Left lung (tissue), 4 donors: ENCODE measurements at regions not wholly inside any gene's neighbourhood (a gene's known extent, or its start where the extent isn't known, plus 50 kb on each side); places are given as distances from the start of the nearest gene placed in this dataset.
"Not testable (repeated sequence)": the region's sequence is repeated elsewhere in the genome, so short reads cannot be mapped to it uniquely, and the experiment has no call there.

ENCODE experiments used
- ATAC-seq: fragments of 200-7000 bp; cut with Tn5 transposase; one replicate; pipeline ENCODE4 v1.9.1; 2020; ENCODE audit warnings: moderate library complexity
- DNase-seq, 4 donors: peaks; one replicate each; pipeline ENCODE4 v3.0.0-alpha.2; 2013 to 2020
- H3K27ac ChIP-seq, 2 donors: fragments of 200-600 bp; sonication (generic) in 1 of 2; one replicate each; pipeline versions ENCODE4 v1.5.0 to v1.8.0; 2020 to 2021
- H3K27me3 ChIP-seq, 2 donors: fragments of 200-600 bp; sonication (generic) in 1 of 2; one replicate each; pipeline versions ENCODE4 v1.5.0 to v1.8.0; 2020 to 2021
- H3K36me3 ChIP-seq, 2 donors: fragments of 200-600 bp; sonication (generic) in 1 of 2; one replicate each; pipeline versions ENCODE4 v1.5.0 to v1.8.0; 2020 to 2021
- H3K4me1 ChIP-seq, 2 donors: fragments of 200-600 bp; one replicate each; pipeline ENCODE4 v1.8.0; 2021
- H3K4me3 ChIP-seq, 2 donors: fragments of 200-600 bp; sonication (generic) in 1 of 2; one replicate each; pipeline versions ENCODE4 v1.5.0 to v1.8.0; 2020 to 2021; ENCODE audit warnings: mild to moderate bottlenecking in 1 of 2
- H3K9me3 ChIP-seq, 2 donors: fragments of 200-600 bp; sonication (generic) in 1 of 2; one replicate each; pipeline versions ENCODE4 v1.5.0 to v1.8.0; 2020 to 2021
- CTCF ChIP-seq, 2 donors: fragments of 200-600 bp; sonication (generic) in 1 of 2; IDR thresholded peaks; one replicate each; pipeline versions ENCODE4 v1.5.0 to v1.8.0; 2021; ENCODE audit warnings: antibody characterized with exemption in 2 of 2
- intact Hi-C, 2 donors: fragments of 100-400 bp; cut with DNase I; formaldehyde crosslinking; loops; one replicate each; pipeline versions ENCODE4 v1.11.2 to v1.14.2; 2022
- donor health status: DM: no; HTN: yes; CAD: no.
- donor health status: DM: no; HTN: no; CAD: no.

DNA sequence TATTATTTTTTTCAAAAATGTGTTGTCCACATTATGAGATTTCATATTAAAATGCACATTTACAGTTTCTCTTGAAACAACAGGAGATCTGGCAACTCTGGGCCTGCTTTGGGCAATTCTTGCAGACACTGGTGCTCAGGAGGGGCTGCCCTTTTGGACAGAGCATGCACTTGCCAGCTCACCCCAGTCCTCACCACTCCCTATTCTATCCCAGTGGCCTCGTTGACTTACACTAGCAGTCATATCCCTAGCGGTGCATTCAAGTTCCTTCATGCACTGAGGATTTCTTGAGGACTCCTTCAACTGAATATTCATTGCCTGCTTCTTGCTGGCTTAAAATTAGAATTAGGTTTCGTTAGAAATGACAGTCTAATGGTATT, 87.9 kb upstream of the FHL2 start:
- no peak for TF ChIP-seq CTCF (IDR thresholded peaks at IDR 0.05)
- Histone ChIP-seq H3K4me1 (no peaks in the 10 kb centered on the region), H3K4me3 (no peak overlapping the region), H3K27ac (no peak overlapping the region), H3K27me3 (no peaks in the 10 kb centered on the region), H3K36me3 (no peaks in the 10 kb centered on the region), H3K9me3 (no peaks in the 10 kb centered on the region)
- intact Hi-C loops, result no loop called here
- DNase-seq (no peak), ATAC-seq (no peak)

DNA sequence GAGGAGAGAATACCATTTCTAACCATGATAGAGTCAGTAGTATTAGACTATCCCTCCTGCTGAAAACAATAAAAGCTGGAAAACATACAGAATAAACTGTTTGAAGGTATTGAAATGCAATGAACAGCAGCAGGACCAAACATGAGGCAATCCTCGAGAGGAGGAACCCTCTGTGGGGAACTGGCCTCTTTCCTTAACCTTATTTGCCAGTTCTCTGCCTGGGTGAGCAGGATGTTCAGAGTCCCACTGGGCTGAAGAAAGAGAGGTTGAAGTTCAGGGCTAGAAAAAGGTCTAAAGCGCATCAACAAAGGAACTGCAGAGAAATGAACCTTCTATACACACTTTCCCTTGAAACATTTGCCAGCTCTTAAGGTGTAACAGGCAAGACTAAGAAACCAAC, 79.8 kb upstream of the FHL2 start:
- Histone ChIP-seq H3K9me3 (no peaks in the 10 kb centered on the region), H3K4me1 (no peaks in the 10 kb centered on the region), H3K36me3 (no peaks in the 10 kb centered on the region), H3K27me3 (peaks cover 0 to 7% of the 10 kb centered on the region in 2 donors), H3K27ac (no peak overlapping the region), H3K4me3 (no peak overlapping the region)
- ATAC-seq, result no peak
- DNase-seq, result no peak
- intact Hi-C loops, result no loop called here
- no peak for TF ChIP-seq CTCF (IDR thresholded peaks at IDR 0.05)

GRCh38 chr2:105477050-105477620, 78.3 kb upstream of the FHL2 start:
- H3K27me3 ChIP-seq, H3K4me3 ChIP-seq, H3K4me1 ChIP-seq, H3K36me3 ChIP-seq, ATAC-seq, H3K9me3 ChIP-seq, intact Hi-C loops, H3K27ac ChIP-seq, DNase-seq: not testable (repeated sequence)

GRCh38 chr2:105473011-105473410, 74.2 kb upstream of the FHL2 start:
- no peak for DNase-seq
- H3K4me1 ChIP-seq, result no peaks in the 10 kb centered on the region
- ATAC-seq, result no peak
- H3K27me3 ChIP-seq, result no peaks in the 10 kb centered on the region
- intact Hi-C loops, result no loop called here
- H3K36me3 ChIP-seq, result no peaks in the 10 kb centered on the region
- H3K4me3 ChIP-seq, result no peak overlapping the region
- TF ChIP-seq CTCF (IDR thresholded peaks at IDR 0.05), result no peak
- H3K9me3 ChIP-seq, result no peaks in the 10 kb centered on the region
- H3K27ac ChIP-seq, result no peak overlapping the region

GRCh38 chr2:105470979-105471378, 72.1 kb upstream of the FHL2 start:
- Histone ChIP-seq H3K9me3 (no peaks in the 10 kb centered on the region), H3K27me3 (no peaks in the 10 kb centered on the region), H3K27ac (no peak overlapping the region), H3K4me1 (no peaks in the 10 kb centered on the region), H3K36me3 (no peaks in the 10 kb centered on the region), H3K4me3 (no peak overlapping the region)
- DNase-seq (no peak), ATAC-seq (no peak)
- intact Hi-C loops, result no loop called here
- no peak for TF ChIP-seq CTCF (IDR thresholded peaks at IDR 0.05)

- Histone ChIP-seq H3K4me1 (no peaks in the 10 kb centered on the region), H3K9me3 (no peaks in the 10 kb centered on the region), H3K27me3 (no peaks in the 10 kb centered on the region), H3K27ac (no peak overlapping the region), H3K4me3 (no peak overlapping the region), H3K36me3 (no peaks in the 10 kb centered on the region)
- DNase-seq, result no peak
- no peak for TF ChIP-seq CTCF (IDR thresholded peaks at IDR 0.05)
- intact Hi-C loops, result no loop called here
- ATAC-seq, result no peak
Measured at GRCh38 chr2:105469781-105470180, 70.9 kb upstream of the FHL2 start.
